ENCODE measurements at regions not wholly inside any gene's neighbourhood (a gene's known extent, or its start where the extent isn't known, plus 50 kb on each side); places are given as distances from the start of the nearest gene placed in this dataset.

DNA sequence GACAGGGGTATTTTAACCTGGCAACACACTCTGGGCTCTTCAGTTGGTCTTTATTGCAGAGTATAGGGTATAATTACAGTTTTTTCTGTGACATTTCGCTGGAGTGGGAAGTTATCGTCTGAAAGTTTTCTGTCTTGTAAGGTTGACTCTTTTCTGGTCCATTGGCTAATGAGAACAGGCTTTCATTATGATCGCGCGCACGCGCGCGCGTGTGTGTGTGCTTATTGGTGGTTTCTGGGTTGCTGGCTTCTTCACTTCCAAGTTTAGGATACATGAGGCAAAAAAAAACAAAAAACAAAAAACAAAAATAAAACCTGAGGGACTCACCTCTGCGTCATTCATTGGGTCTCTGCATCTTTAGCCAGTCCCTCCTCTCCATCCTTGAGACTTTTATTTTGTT is 68.7 kb upstream of the MYOCD start:
- no peak for DNase-seq

DNA sequence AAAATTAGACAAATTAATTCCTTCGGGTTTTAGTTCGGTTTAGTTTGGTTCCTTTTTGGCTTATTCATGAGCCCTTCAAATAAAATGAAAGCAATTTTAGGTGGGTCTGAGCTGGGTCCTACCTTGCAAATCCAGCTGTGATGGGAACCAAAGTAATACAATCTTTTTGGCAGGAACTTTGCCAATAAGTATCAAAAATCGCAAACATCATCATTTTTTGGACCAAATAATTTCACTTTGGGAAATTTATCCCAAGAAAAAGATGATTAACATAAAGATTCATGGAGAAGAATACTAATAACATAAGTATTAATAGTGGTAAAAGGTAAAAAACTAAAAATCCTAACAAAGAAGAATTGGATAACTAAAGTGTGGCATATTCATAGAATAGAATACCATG is 67.8 kb upstream of the MYOCD start:
- DNase-seq: no peak

DNA sequence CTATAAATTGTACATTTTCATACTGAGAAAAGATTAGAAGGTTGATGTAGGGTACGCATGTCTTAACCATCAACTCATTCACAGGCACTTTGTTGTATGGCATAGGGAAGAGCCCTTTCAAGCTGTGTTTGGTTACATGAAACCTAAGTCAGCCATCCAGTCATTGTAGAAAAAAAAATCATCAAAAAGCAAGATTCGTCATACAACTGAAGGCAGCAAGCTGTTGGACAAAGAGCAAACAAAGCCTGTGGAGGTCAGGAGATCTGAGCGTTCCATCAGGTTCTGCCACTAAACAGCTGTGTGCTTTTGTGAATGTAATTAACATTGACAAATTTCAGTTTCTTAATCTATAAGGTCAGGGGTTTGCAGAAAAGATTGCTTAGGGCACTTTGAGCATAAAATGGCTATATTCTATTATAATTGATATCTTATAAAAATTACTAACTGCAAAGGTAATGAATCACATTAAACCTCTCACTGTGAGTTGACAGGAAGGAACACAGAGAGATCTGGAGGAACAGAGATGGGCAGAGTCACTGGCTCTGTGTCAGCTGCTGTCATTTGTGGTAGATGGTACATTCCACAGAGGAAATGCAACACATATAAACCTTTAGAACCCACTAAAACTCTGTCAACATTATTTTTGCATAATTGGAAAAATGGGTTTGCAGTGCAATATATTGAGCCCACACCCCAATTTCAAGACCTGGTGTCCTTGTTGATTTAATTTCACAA is 66.3 kb upstream of the MYOCD start:
- no peak for DNase-seq

DNA sequence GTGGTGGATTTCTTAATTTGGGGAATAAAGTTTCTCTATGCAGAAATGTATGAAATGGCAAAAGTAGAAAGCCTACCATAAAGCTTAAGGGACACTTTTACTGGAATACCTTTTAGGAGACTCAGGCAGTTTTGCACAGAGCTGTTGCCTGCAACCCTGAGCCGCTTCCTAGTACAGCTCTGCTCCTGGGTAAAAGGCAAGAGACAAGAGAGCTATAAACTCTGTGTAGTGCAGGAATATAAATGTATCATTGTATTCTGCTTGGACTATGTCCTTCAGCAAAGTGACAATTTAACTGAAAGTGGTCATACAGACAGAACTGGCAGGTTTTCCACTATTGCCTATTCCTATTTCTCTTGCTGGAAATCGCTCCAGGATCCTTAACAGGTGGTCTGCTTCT is 65.3 kb upstream of the MYOCD start:
- no peak for DNase-seq

DNA sequence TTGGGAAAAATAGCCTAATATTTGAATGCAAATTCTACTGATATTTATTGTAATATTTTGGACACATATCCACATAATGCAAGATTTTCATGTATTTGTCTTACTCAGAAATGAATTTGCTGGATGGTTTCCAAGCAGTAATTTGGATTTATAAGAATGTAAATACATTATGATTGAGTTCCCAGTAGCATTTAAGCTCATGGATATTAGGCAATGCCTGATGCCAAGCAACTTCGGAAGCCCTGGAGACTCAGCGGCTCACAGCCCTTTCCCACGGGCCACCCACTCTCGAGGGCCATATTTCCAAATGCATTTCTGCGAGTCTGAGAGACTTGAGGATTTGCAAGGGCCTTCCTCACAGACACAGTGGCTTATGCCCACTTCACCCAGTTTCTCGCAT is 62.1 kb upstream of the MYOCD start:
- DNase-seq: no peak

DNA sequence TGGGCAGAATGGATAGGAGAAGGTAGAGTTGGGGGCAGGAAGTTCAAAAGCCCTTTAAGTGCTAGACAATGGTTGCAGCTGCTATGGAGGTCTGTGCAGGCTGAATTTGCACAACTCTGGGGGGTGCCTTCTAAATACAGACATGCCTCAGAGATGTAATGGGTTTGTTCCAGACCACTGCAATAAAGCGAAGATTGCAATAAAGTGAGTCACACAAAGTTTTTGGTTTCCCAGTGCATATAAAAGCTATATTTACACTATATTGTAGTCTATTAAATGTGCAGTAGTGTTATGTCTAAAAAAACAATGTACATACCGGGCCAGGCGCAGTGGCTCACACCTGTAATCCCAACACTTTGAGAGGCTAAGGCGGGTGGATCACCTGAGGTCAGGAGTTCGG is 60.5 kb upstream of the MYOCD start:
- DNase-seq: no peak

DNA sequence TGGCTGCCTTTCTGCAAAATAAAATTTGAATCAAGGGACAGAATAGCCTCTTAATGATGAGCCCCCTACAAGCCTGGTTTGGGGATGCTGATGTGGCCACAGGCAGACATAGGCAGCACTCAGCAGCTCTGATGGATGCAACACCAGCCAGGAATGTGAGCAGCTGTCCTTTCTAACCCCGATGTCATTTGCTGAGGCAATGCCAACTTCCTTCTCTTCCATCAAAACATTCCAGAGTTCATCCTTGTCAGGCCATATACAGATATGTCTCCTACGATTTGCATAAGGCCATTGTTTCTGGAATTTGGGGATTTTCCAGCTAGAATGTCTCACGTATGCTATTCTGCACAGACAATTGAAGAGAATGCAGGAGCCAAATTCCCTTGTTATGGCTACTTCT is 52.1 kb upstream of the MYOCD start:
- DNase-seq: no peak
